GM21737 (cell line): ENCODE measurements at regions not wholly inside any gene's neighbourhood (a gene's known extent, or its start where the extent isn't known, plus 50 kb on each side); places are given as distances from the start of the nearest gene placed in this dataset.
A peak's percentile ranks its signal among the peaks of the same experiment; 100 is the strongest.
"Not testable (repeated sequence)": the region's sequence is repeated elsewhere in the genome, so short reads cannot be mapped to it uniquely, and the experiment has no call there.

Source experiments
- ATAC-seq: cut with Tn5 transposase; IDR thresholded peaks from one replicate; pipeline ENCODE4 v1.9.1; 2021; ENCODE audit warnings: mild to moderate bottlenecking, moderate library complexity; ENCODE audit not compliant: unreplicated experiment

DNA sequence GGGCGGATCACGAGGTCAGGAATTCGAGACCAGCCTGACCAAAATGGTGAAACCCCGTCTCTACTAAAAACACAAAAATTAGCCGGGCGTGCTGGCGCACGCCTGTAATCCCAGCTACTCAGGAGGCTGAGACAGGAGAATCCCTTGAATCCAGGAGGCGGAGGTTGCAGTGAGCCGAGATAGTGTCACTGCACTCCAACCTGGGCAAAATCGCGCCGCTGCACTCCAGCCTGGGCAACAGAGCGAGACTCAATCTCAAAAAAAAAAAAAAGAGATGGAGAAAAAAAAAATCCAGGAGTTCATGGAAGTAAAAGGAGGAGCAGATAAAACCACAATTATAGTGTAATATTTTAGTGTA is 76.3 kb upstream of the ZNF184 start:
- ATAC-seq: not testable (repeated sequence)

DNA sequence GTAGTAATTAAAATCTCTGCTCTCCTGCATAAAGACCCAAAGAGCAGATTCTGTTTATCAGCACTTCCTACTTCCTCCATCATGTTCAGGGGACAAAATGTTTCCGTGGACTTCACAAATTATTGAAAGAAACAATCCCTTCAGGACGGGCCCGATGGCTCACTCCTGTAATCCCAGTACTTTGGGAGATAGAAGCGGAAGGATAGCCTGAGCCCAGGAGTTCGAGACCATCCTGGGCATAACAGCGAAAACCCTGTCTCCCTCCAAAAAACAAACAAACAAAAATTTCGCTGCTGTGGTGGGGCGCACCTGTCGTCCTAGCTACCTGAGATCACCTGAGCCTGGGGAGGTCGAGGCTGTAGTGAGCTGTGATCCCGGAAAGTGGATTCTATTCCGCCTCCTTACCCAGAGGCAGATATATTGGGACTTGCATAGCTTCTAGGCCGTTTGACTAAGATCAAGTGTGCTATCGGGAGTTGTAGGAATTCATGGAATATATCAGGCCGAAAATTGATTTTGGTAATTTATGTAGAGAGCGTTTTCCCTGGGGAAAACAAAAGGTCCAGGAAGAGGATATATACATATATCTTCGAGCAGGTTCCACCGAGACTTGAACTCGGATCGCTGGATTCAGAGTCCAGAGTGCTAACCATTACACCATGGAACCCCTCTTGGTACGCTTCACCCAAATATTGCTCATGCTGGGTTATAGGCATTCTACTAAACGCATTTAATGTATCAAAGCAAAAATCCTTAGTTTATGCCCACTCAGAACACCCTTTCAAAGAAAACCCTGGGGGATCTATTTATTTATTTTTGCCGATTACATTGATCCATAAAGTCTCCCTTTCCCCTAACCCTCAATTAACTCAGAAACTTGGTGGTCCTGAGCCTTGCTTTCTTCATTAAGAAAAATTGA is 74.5 kb upstream of the ZNF184 start:
- ATAC-seq: no peak

DNA sequence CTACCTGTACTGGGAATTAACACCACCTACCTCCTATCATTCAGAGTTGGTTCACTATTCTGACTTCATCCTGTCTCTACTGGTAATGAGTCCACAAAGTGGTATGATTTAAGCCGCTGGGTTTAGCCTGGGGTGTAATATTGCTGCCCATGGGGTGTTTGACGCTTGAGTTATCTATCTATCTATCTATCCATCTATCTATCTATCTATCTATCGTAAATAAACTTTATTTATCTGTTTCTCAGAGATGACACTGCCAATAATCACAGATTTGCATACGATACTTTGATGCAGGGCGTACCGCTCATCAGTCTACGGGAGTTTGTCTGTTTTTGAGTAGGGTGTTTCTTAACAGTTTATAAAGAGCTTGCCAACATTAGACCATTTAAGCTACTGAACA is 73.6 kb upstream of the ZNF184 start:
- ATAC-seq: no peak

DNA sequence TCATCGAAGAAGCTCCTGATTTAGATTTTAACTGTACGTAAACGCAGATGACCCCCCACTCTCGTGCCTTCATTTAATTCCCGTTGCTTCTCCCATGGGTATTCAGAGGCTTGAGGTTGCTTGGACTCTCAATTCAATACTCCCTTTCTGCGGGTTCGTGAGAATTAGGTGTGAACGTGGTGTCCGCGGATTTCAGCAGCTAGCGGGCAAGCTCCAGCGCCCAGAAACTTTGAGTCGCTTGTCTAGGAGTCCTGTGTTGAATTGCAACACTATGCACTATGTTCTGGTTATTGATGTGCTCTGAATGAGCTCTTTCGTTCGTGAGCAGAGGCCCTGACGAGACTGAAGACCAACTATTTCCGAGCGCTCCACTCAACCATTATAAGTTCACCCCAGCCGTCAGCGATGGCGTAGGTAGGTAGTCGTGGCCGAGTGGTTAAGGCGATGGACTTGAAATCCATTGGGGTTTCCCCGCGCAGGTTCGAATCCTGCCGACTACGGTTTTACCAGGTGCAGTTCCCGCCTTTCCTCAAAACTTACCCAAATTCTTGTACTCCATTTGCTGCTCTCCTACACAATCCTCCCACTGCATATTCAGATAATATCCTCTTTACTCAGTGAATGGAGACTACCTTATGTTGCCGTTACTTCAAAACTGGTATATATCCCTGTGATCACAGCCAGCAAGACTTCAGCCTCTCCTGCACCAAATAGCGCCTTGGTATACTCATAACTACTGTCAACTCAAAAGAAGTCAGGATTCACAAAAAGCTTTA is 72.6 kb upstream of the ZNF184 start:
- peak; percentile 46 for ATAC-seq

DNA sequence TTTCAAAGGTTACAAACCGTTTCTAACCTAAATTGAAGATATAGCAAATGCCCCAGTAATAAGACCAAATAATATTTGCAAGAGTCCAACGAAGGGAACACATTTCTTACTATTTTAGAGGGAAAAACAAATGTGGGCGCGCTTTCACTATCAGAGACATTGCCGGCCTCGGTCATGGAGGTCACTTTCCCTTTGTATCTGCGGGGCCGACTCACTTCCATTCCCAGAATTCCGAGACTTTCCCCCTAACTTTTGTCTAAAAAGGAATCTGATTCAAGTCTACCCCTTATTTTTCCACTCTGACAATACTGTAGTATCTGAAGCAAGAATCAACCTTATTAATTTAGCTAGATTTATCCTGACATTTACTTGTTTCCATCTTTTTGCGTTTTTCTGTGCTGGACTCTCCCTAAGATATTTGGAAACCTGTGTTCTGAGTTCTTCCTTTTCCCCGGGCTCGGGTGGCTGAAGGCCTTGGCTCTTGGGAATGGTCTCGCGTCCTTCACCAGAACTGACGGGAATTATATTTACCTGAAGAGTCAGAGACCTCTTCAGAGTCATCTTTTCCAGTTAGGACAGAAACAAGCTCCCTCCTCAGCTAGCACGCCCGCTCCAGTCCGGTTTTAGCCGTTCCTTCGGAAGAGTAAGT is 71.8 kb upstream of the ZNF184 start:
- no peak for ATAC-seq

DNA sequence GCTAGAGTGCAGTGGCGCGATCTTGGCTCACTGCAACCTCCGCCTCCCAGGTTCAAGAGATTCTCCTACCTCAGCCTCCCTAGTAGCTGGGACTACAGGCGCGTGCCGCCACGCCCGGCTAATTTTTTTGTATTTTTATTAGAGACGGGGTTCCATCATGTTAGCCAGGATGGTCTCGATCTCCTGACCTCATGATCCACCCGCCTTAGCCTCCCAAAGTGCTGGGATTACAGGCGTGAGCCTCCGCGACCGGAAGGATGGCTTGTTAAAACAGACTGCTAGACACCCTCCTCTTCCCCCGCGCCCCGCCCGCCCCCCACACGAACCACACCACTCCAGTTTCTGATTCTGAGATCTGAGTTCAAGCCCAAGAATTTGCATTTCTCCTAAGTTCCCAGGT is 71.2 kb upstream of the ZNF184 start:
- not testable (repeated sequence) for ATAC-seq

DNA sequence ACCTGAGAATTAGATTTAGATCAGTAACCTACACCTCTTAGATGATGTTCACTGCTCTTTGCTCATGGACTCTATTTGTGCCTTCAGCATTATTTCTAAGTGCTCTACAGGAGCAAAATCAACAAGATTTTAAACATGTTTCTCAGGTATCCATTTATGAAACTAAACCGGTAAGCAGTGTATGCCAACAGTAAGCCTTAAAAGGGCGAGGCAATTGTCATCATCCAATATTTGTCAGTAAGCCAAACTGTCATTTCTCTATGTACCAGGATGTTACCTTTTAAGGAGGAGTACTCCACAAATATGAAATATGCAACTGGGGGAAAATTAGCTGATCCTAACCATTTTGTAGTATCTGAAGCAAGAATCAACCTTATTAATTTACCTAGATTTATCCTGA is 69.6 kb upstream of the ZNF184 start:
- no peak for ATAC-seq

DNA sequence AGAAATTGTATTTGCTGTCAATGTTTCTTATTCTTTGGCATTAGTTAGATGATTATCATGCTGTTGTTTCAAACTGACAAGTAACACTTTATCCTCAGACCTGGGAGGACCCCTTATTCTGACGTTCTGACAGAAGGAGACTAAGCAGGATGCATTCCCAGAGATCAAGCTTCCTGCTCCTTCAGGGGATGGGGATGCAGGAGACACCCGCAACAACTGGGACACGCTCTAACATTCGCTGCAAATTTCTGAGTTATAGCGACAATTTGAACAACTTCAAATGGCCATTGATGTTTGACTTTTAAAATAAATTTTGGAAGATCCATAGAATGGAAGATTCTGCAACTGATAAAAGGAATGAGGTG is 69.0 kb upstream of the ZNF184 start:
- ATAC-seq: no peak

DNA sequence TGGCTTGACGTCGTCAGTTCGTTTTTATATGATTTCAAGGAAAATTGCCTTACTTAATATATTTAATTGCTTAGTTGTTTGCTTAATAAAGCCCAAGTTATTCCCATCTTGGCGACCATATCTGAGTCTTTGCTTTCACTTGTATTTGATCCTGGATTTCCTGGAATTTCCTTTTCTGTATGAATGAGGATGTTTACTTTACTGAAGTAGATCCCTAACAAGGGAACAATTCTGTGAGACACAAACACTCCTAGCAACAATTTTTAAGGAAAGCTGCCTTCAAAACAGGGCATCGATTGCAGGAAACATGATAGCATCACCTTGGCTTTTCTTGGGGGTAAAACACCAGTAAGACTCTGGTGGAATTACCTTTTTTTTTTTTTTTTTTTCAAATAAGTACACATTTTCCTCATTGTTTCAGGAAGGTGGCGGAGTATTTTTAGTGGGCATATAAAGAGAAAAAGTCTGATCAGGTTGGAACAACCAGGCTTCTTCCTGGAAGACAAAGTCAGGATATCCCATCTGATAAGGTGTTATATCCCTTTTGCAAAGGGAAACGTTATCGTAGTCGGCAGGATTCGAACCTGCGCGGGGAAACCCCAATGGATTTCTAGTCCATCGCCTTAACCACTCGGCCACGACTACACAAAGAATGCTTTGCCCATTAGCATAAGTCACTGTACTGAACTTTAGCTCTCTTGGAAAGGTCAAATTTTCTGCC is 68.5 kb upstream of the ZNF184 start:
- ATAC-seq: no peak

DNA sequence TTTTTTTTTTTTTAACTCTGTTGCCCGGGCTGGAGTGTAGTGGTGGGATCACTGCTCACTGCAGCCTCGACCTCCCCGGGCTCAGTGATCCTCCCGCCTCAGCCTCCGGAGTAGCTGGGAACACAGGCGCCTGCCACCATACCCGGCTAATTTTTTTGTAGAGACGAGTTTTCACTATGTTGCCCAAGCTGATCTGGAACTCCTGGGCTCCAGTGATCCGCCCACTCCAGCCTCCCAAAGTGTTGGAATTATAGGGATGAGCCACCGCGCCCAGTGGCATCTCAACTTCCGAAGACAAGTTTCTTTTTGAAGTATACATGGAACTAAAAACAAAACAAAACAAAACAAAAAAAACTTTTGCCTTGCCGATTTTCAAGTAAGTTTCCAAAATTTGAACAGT is 66.6 kb upstream of the ZNF184 start:
- no peak for ATAC-seq

DNA sequence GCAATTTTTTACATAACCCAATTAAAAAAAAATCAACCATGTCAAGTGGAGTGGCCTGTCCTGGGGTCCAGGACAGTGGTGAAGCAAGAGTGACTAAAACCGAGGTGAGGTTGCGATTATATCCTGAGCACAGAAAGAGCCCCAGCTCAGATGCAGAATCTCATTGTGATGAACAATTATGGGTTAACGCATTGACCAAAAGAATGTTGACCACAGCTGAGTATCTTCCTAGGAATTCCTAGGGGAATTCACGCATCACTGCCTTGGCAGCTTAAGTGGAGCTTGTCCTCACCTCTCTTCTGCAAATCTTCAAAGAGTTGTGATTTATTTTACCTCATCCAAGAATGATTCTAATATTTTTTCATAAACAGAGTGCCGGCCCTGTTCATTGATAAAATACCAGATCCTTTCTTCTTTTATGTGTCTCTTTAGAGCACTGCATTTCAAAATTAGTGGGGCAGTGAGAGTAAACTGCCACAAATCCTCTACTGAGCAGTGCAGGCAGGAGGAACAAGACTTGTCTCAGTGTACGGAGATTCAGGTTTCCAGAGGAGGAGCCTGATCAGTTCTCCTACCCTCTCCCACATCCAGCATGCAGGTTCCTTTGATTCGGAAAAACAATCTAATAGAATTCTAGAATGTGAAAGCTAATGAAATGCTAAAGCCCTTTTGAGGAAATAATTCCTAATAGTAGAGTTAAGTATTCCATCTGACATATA is 60.1 kb upstream of the ZNF184 start:
- no peak for ATAC-seq

DNA sequence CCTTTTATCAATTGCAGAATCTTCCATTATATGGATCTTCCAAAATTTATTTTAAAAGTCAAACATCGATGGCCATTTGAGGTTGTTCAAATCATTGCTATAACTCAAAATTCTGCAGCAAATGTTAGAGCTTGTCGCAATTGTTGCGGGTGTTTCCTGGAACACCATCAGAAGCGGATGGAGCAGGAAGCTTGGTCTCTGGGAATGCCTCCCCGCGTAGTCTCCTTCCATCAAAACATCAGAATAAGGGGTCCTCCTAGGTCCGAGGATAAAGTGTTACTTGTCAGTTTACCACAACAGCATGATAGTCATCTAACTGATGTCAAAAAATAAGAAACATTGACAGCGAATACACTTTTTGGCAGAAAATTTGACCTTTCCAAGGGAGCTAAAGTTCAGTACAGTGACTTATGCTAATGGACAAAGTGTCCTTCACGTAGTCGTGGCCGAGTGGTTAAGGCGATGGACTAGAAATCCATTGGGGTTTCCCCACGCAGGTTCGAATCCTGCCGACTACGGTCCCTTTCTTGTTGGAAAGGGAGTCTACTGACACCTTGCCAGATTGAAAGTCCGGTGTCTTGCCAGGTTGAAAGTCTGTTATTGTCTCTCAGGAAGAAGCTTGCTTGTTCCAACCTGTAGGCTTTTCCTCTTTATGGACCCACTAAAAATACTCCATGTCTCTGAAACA is 59.0 kb upstream of the ZNF184 start:
- no peak for ATAC-seq

DNA sequence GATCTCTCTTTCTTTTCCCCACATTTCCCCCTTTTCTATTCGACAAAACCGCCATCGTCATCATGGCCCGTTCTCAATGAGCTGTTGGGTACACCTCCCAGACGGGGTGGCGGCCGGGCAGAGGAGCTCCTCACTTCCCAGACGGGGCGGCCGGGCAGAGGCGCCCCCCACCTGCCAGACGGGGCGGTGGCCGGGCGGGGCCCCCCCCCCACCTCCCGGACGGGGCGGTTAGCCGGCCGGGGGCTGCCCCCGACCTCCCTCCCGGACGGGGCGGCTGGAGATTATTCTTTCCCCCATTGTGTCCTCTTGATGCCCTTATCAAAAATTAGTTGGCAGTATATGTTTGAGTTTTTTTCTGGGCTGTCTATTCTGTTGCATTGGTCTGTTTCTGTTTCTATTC is 56.9 kb upstream of the ZNF184 start:
- not testable (repeated sequence) for ATAC-seq

DNA sequence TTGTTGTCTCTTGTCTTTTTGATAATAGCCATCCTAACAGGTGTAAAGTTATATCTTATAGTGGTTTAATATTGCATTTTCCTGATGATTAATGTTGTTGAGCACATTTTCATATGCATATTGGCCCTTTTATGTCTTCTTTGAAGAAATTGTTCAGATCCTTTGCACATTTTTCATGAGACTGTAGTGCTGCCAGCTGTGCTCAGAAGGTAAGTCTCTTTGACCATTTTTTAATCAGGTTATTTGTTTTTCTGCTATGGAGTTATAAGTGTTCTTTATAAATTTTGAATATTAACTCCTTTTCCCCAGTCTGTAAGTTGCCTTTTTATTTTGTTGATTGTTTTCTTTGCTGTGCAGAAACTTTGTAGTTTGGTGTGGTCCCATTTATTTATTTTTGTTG is 55.8 kb upstream of the ZNF184 start:
- no peak for ATAC-seq
